Gastroesophageal sphincter (tissue), 4 donors: ENCODE measurements at regions not wholly inside any gene's neighbourhood (a gene's known extent, or its start where the extent isn't known, plus 50 kb on each side); places are given as distances from the start of the nearest gene placed in this dataset.

Experiments used
- ATAC-seq: fragments of 150-250 bp; one replicate; pipeline ENCODE4 v1.9.1; 2016; ENCODE audit warnings: mild to moderate bottlenecking, moderate library complexity
- H3K27ac ChIP-seq, 4 donors: fragments of 200-600 bp; sonication (generic) in 3 of 4; 1 replicate in 3 of 4; 2 replicates in 1 of 4; pipeline ENCODE4 v1.5.1; 2016 to 2019
- H3K27me3 ChIP-seq: fragments of 200-600 bp; sonication (generic); one replicate; pipeline ENCODE4 v1.5.1; 2019
- H3K36me3 ChIP-seq, 2 donors: fragments of 200-600 bp; sonication (generic); one replicate each; pipeline ENCODE4 v1.5.1; 2019; ENCODE audit warnings: control low read depth in 1 of 2
- H3K4me1 ChIP-seq, 3 donors: fragments of 200-600 bp; sonication (generic); 1 replicate in 2 of 3; 2 replicates in 1 of 3; pipeline ENCODE4 v1.5.1; 2016 to 2019; ENCODE audit warnings: control low read depth in 2 of 3
- H3K4me3 ChIP-seq, 2 donors: fragments of 200-600 bp; sonication (generic); one replicate each; pipeline ENCODE4 v1.5.1; 2019; ENCODE audit warnings: mild to moderate bottlenecking in 1 of 2, moderate library complexity in 1 of 2
- H3K9me3 ChIP-seq, 3 donors: fragments of 200-600 bp; sonication (generic); one replicate each; pipeline ENCODE4 v1.5.1; 2017 to 2019; ENCODE audit warnings: control low read depth in 2 of 3
- CTCF ChIP-seq, 4 experiments: fragments of 200-600 bp in 2 of 4; fragments of 450-650 bp in 2 of 4; sonication (generic) in 1 of 4; IDR thresholded peaks; one replicate each; pipeline ENCODE4 v1.5.1; 2017 to 2019; ENCODE audit warnings: antibody characterized with exemption in 4 of 4, mild to moderate bottlenecking in 2 of 4, moderate library complexity in 2 of 4
- EP300 ChIP-seq: sonication (generic); formaldehyde crosslinking; IDR thresholded peaks from one replicate; pipeline ENCODE4 v1.6.1; 2017; ENCODE audit warnings: antibody characterized with exemption, mild to moderate bottlenecking
- POLR2A ChIP-seq, 2 donors: fragments of 450-650 bp; IDR thresholded peaks; one replicate each; pipeline ENCODE4 v1.6.1; 2017; ENCODE audit warnings: antibody characterized with exemption in 2 of 2, mild to moderate bottlenecking in 2 of 2, moderate library complexity in 1 of 2
- POLR2AphosphoS5 ChIP-seq: sonication (generic); formaldehyde crosslinking; IDR thresholded peaks from one replicate; pipeline ENCODE4 v1.6.1; 2017; ENCODE audit warnings: antibody characterized with exemption
- WGBS, 2 donors: methylation state at CpG; one replicate each; pipeline ENCODE4 v1.1.5; 2018; ENCODE audit warnings: low coverage in 1 of 2; 5-methylcytosine and 5-hydroxymethylcytosine counted together

- Histone ChIP-seq H3K4me3 (no peak overlapping the region), H3K27me3 (no peaks in the 10 kb centered on the region), H3K4me1 (no peaks in the 10 kb centered on the region), H3K9me3 (no peaks in the 10 kb centered on the region), H3K36me3 (no peaks in the 10 kb centered on the region), H3K27ac (no peak overlapping the region)
- WGBS, 2 donors = 88 to 100% methylated on average over 1 of the region's 1 CpG
- TF ChIP-seq POLR2AphosphoS5 (no peak), CTCF (IDR thresholded peaks at IDR 0.05) (no peak), EP300 (no peak), POLR2A (IDR thresholded peaks at IDR 0.05) (no peak)
- no peak for ATAC-seq
Observed at GRCh38 chr11:127640561-127641451, 640.2 kb upstream of the KIRREL3 start.

- Histone ChIP-seq H3K4me1 (no peaks in the 10 kb centered on the region), H3K27me3 (no peaks in the 10 kb centered on the region), H3K9me3 (no peaks in the 10 kb centered on the region), H3K36me3 (no peaks in the 10 kb centered on the region), H3K27ac (no peak overlapping the region), H3K4me3 (no peak overlapping the region)
- no peak for TF ChIP-seq POLR2A (IDR thresholded peaks at IDR 0.05)
- 40 to 52% methylated on average over 1 to 2 of the region's 2 CpGs for WGBS, 2 donors
- ATAC-seq = no peak
Observed at GRCh38 chr11:127639916-127640315, 639.3 kb upstream of the KIRREL3 start.

GRCh38 chr11:127632976-127633680 lies 632.6 kb upstream of the KIRREL3 start:
- Histone ChIP-seq H3K4me1 (no peaks in the 10 kb centered on the region), H3K27me3 (peaks cover 5% of the 10 kb centered on the region), H3K4me3 (no peak overlapping the region), H3K9me3 (no peaks in the 10 kb centered on the region), H3K27ac (no peak overlapping the region), H3K36me3 (no peaks in the 10 kb centered on the region)
- no peak for ATAC-seq
- 59 to 63% methylated on average over 2 of the region's 2 CpGs for WGBS, 2 donors
- TF ChIP-seq POLR2AphosphoS5 (no peak), CTCF (IDR thresholded peaks at IDR 0.05) (no peak), POLR2A (IDR thresholded peaks at IDR 0.05) (no peak), EP300 (no peak)

- Histone ChIP-seq H3K27me3 (peaks cover 5% of the 10 kb centered on the region), H3K4me1 (no peaks in the 10 kb centered on the region), H3K27ac (no peak overlapping the region), H3K4me3 (no peak overlapping the region), H3K36me3 (no peaks in the 10 kb centered on the region), H3K9me3 (no peaks in the 10 kb centered on the region)
- no peak for TF ChIP-seq CTCF (IDR thresholded peaks at IDR 0.05)
- no peak for TF ChIP-seq POLR2A (IDR thresholded peaks at IDR 0.05)
- TF ChIP-seq EP300 = no peak
- no peak for TF ChIP-seq POLR2AphosphoS5
- WGBS, 2 donors = 53% methylated on average over 4 of the region's 4 CpGs; no CpG with 5 or more reads in 1 of the 2 donors
- ATAC-seq = no peak
Observed at GRCh38 chr11:127632546-127632945, 632.0 kb upstream of the KIRREL3 start.

GRCh38 chr11:127631974-127632373 lies 631.4 kb upstream of the KIRREL3 start:
- Histone ChIP-seq H3K4me1 (no peaks in the 10 kb centered on the region), H3K27me3 (peaks cover 5% of the 10 kb centered on the region), H3K4me3 (no peak overlapping the region), H3K9me3 (no peaks in the 10 kb centered on the region), H3K27ac (no peak overlapping the region), H3K36me3 (no peaks in the 10 kb centered on the region)
- no peak for TF ChIP-seq POLR2A (IDR thresholded peaks at IDR 0.05)
- TF ChIP-seq POLR2AphosphoS5 = no peak
- no peak for TF ChIP-seq CTCF (IDR thresholded peaks at IDR 0.05)
- no peak for TF ChIP-seq EP300
- 34 to 51% methylated on average over 5 of the region's 5 CpGs for WGBS, 2 donors
- ATAC-seq = no peak
